Prostate gland (tissue), 2 donors: ENCODE measurements at regions not wholly inside any gene's neighbourhood (a gene's known extent, or its start where the extent isn't known, plus 50 kb on each side); places are given as distances from the start of the nearest gene placed in this dataset.

Source experiments
- DNase-seq: peaks from one replicate; pipeline ENCODE4 v3.0.0-alpha.2; 2019; ENCODE audit warnings: low spot score
- H3K27ac ChIP-seq, 2 donors: fragments of 200-600 bp; sonication (generic); 2 replicates each; pipeline ENCODE4 v1.5.1; 2017 to 2019
- H3K27me3 ChIP-seq: fragments of 200-600 bp; sonication (generic); replicated peaks from 2 replicates; pipeline ENCODE4 v1.5.1; 2019; ENCODE audit not compliant: insufficient read depth
- H3K36me3 ChIP-seq, 2 donors: fragments of 200-600 bp; sonication (generic); 1 replicate in 1 of 2; 2 replicates in 1 of 2; pipeline versions ENCODE4 v1.5.1 to v1.8.1; 2017 to 2019
- H3K4me1 ChIP-seq: fragments of 200-600 bp; sonication (generic); replicated peaks from 2 replicates; pipeline ENCODE4 v1.5.1; 2019
- H3K4me3 ChIP-seq, 2 donors: fragments of 200-600 bp; sonication (generic); 2 replicates each; pipeline ENCODE4 v1.5.1; 2017 to 2019
- H3K9me3 ChIP-seq: fragments of 200-600 bp; sonication (generic); 2 replicates; pipeline ENCODE4 v1.5.1; 2017
- CTCF ChIP-seq, 4 experiments: fragments of 200-600 bp in 2 of 4; fragments of 450-650 bp in 2 of 4; sonication (generic) in 2 of 4; IDR thresholded peaks; 1 replicate in 3 of 4; 2 replicates in 1 of 4; pipeline ENCODE4 v1.5.1; 2016 to 2019; ENCODE audit warnings: antibody characterized with exemption in 4 of 4, mild to moderate bottlenecking in 2 of 4, moderate library complexity in 2 of 4
- POLR2A ChIP-seq: fragments of 450-650 bp; IDR thresholded peaks from one replicate; pipeline ENCODE4 v1.6.1; 2016; ENCODE audit warnings: antibody characterized with exemption, mild to moderate bottlenecking
- POLR2AphosphoS5 ChIP-seq: sonication (generic); formaldehyde crosslinking; IDR thresholded peaks from one replicate; pipeline ENCODE4 v1.6.1; 2017; ENCODE audit warnings: antibody characterized with exemption
- WGBS: methylation state at CpG from one replicate; pipeline ENCODE4 v1.1.5; 2018; 5-methylcytosine and 5-hydroxymethylcytosine counted together
- intact Hi-C: fragments of 100-400 bp; cut with DNase I; formaldehyde crosslinking; loops from one replicate; pipeline ENCODE4 v1.14.2; 2022

GRCh38 chr13:99692854-99693253, 191.6 kb downstream of the TM9SF2 start:
- no peak for DNase-seq
- H3K4me3 ChIP-seq, result no peak overlapping the region
- no peaks in the 10 kb centered on the region for H3K27me3 ChIP-seq
- H3K4me1 ChIP-seq, result no peaks in the 10 kb centered on the region
- 93% methylated on average over 2 of the region's 2 CpGs for WGBS
- H3K36me3 ChIP-seq, result no peaks in the 10 kb centered on the region
- intact Hi-C loops, result no loop called here
- no peaks in the 10 kb centered on the region for H3K9me3 ChIP-seq
- TF ChIP-seq POLR2AphosphoS5 (no peak), POLR2A (no peak), CTCF (IDR thresholded peaks at IDR 0.05) (no peak)
- no peak overlapping the region for H3K27ac ChIP-seq

GRCh38 chr13:99691552-99691951, 190.3 kb downstream of the TM9SF2 start:
- 87% methylated on average over 7 of the region's 7 CpGs for WGBS

GRCh38 chr13:99690426-99691174, 189.3 kb downstream of the TM9SF2 start:
- WGBS, result 83% methylated on average over 9 of the region's 9 CpGs
- no peak for DNase-seq
- intact Hi-C loops, result no loop called here
- Histone ChIP-seq H3K4me1 (no peaks in the 10 kb centered on the region), H3K27ac (no peak overlapping the region), H3K36me3 (no peaks in the 10 kb centered on the region), H3K4me3 (no peak overlapping the region), H3K9me3 (no peaks in the 10 kb centered on the region), H3K27me3 (no peaks in the 10 kb centered on the region)
- TF ChIP-seq POLR2A (no peak), POLR2AphosphoS5 (no peak), CTCF (IDR thresholded peaks at IDR 0.05) (no peak)

More at GRCh38 chr13:99691552-99691951, 190.3 kb downstream of the TM9SF2 start:
- DNase-seq, result no peak
- H3K4me3 ChIP-seq, result no peak overlapping the region
- no peak for TF ChIP-seq POLR2AphosphoS5
- no peak for TF ChIP-seq POLR2A
- no peak for TF ChIP-seq CTCF (IDR thresholded peaks at IDR 0.05)
- no peaks in the 10 kb centered on the region for H3K36me3 ChIP-seq
- H3K9me3 ChIP-seq, result no peaks in the 10 kb centered on the region
- H3K27ac ChIP-seq, result no peak overlapping the region
- no peaks in the 10 kb centered on the region for H3K27me3 ChIP-seq
- intact Hi-C loops, result no loop called here
- H3K4me1 ChIP-seq, result no peaks in the 10 kb centered on the region

GRCh38 chr13:99689955-99690354, 188.7 kb downstream of the TM9SF2 start:
- DNase-seq, result no peak
- H3K4me1 ChIP-seq, result no peaks in the 10 kb centered on the region
- H3K36me3 ChIP-seq, result no peaks in the 10 kb centered on the region
- H3K4me3 ChIP-seq, result no peak overlapping the region
- intact Hi-C loops, result no loop called here
- TF ChIP-seq POLR2AphosphoS5 (no peak), CTCF (IDR thresholded peaks at IDR 0.05) (no peak), POLR2A (no peak)
- no peaks in the 10 kb centered on the region for H3K27me3 ChIP-seq
- no peaks in the 10 kb centered on the region for H3K9me3 ChIP-seq
- 86% methylated on average over 6 of the region's 6 CpGs for WGBS
- H3K27ac ChIP-seq, result no peak overlapping the region

GRCh38 chr13:99688776-99689175, 187.5 kb downstream of the TM9SF2 start:
- Histone ChIP-seq H3K36me3 (no peaks in the 10 kb centered on the region), H3K4me3 (no peak overlapping the region), H3K9me3 (no peaks in the 10 kb centered on the region), H3K27ac (no peak overlapping the region), H3K4me1 (no peaks in the 10 kb centered on the region), H3K27me3 (no peaks in the 10 kb centered on the region)
- intact Hi-C loops, result no loop called here
- DNase-seq, result no peak
- TF ChIP-seq POLR2A, result no peak
- no peak for TF ChIP-seq CTCF (IDR thresholded peaks at IDR 0.05)
- TF ChIP-seq POLR2AphosphoS5, result no peak
- 78% methylated on average over 4 of the region's 4 CpGs for WGBS
